Activated CD8-positive, alpha-beta memory T cell treated with anti-CD3 and anti-CD28 coated beads for 4 hours (primary cell): ENCODE measurements at regions not wholly inside any gene's neighbourhood (a gene's known extent, or its start where the extent isn't known, plus 50 kb on each side); places are given as distances from the start of the nearest gene placed in this dataset.

Experiments
- DNase-seq, 2 donors: peaks; one replicate each; pipeline ENCODE4 v3.0.0-alpha.2; 2020; ENCODE audit warnings: low read depth in 2 of 2

- DNase-seq = no peak
Observed at GRCh38 chr3:124177071-124177470, 185.1 kb upstream of the ROPN1 start.

GRCh38 chr3:124178531-124178930 lies 186.6 kb upstream of the ROPN1 start:
- DNase-seq = no peak

GRCh38 chr3:124200407-124200806 lies 208.5 kb upstream of the ROPN1 start:
- DNase-seq = no peak

GRCh38 chr3:124201226-124201625 lies 209.3 kb upstream of the ROPN1 start:
- DNase-seq = no peak

- DNase-seq = no peak
Observed at GRCh38 chr3:124201786-124202185, 209.9 kb upstream of the ROPN1 start.

- no peak for DNase-seq
Observed at GRCh38 chr3:124202754-124203153, 210.8 kb upstream of the ROPN1 start.

GRCh38 chr3:124203292-124203691 lies 211.4 kb upstream of the ROPN1 start:
- no peak for DNase-seq

- DNase-seq = no peak
Observed at GRCh38 chr3:124206225-124207055, 214.5 kb upstream of the ROPN1 start.

- DNase-seq = no peak
Observed at GRCh38 chr3:124207077-124207476, 215.2 kb upstream of the ROPN1 start.

- DNase-seq = no peak
Observed at GRCh38 chr3:124207873-124208485, 216.1 kb upstream of the ROPN1 start.

- DNase-seq = no peak
Observed at GRCh38 chr3:124209426-124209825, 217.5 kb upstream of the ROPN1 start.

GRCh38 chr3:124210899-124211298 lies 219.0 kb upstream of the ROPN1 start:
- no peak for DNase-seq

- no peak for DNase-seq
Observed at GRCh38 chr3:124213641-124214040, 221.7 kb upstream of the ROPN1 start.

- DNase-seq = no peak
Observed at GRCh38 chr3:124217542-124217941, 225.6 kb upstream of the ROPN1 start.

GRCh38 chr3:124221422-124221821 lies 229.5 kb upstream of the ROPN1 start:
- DNase-seq = no peak

GRCh38 chr3:124223853-124224252 lies 231.9 kb upstream of the ROPN1 start:
- no peak for DNase-seq

GRCh38 chr3:124227150-124227630 lies 235.3 kb upstream of the ROPN1 start:
- DNase-seq = no peak

GRCh38 chr3:124229420-124229819 lies 237.5 kb upstream of the ROPN1 start:
- DNase-seq = no peak

GRCh38 chr3:124229836-124230235 lies 237.9 kb upstream of the ROPN1 start:
- DNase-seq = no peak

GRCh38 chr3:124230432-124230831 lies 238.5 kb upstream of the ROPN1 start:
- no peak for DNase-seq

- no peak for DNase-seq
Observed at GRCh38 chr3:124230998-124231397, 239.1 kb upstream of the ROPN1 start.

GRCh38 chr3:124234852-124235252 lies 242.9 kb upstream of the ROPN1 start:
- no peak for DNase-seq

- no peak for DNase-seq
Observed at GRCh38 chr3:124235446-124235845, 243.5 kb upstream of the ROPN1 start.
